H1 (cell line): ENCODE measurements at regions not wholly inside any gene's neighbourhood (a gene's known extent, or its start where the extent isn't known, plus 50 kb on each side); places are given as distances from the start of the nearest gene placed in this dataset.

Experiments
- CTCF ChIA-PET: fragments of 300-600 bp; sonication (Branson Sonifier 250); formaldehyde crosslinking; loops from one replicate; lab custom pipeline; 2021; ENCODE audit not compliant: partially characterized antibody; lab: Charles Lee
- POLR2A ChIA-PET: fragments of 300-600 bp; sonication (Branson Sonifier 250); formaldehyde crosslinking; loops from one replicate; lab custom pipeline; 2021; ENCODE audit warnings: inconsistent platforms; ENCODE audit not compliant: partially characterized antibody; lab: Charles Lee
- DNase-seq, 2 experiments: peaks; one replicate each; pipeline versions ENCODE4 v3.0.0 to v3.0.0-alpha.2; 2010 to 2022; ENCODE audit warnings: low spot score in 2 of 2, low read depth in 1 of 2, mixed read lengths in 1 of 2
- FAIRE-seq: peaks from 2 replicates; lab custom pipeline; 2011; peaks lifted over from hg19 to GRCh38; lab: Jason Lieb, UNC
- H2AFZ ChIP-seq: 2 replicates; pipeline ENCODE4 v1.8.1; 2012; ENCODE audit warnings: low read length, inconsistent platforms
- H2AK5ac ChIP-seq: 2 replicates; pipeline ENCODE4 v1.6.1; 2013; ENCODE audit warnings: low read depth, low read length
- H2BK120ac ChIP-seq: replicated peaks from 2 replicates; pipeline ENCODE3; 2013; ENCODE audit warnings: low read depth, low read length, inconsistent platforms
- H2BK12ac ChIP-seq: 2 replicates; pipeline ENCODE4 v1.6.1; 2013; ENCODE audit warnings: low read depth, low read length
- H2BK15ac ChIP-seq: 2 replicates; pipeline ENCODE4 v1.6.1; 2013; ENCODE audit warnings: low read length
- H2BK20ac ChIP-seq: 2 replicates; pipeline ENCODE4 v1.6.1; 2013; ENCODE audit warnings: low read length
- H2BK5ac ChIP-seq: 2 replicates; pipeline ENCODE4 v1.6.1; 2013; ENCODE audit warnings: low read depth, low read length
- H3K14ac ChIP-seq: 2 replicates; pipeline ENCODE4 v1.6.1; 2013; ENCODE audit warnings: inconsistent platforms; ENCODE audit not compliant: insufficient read length
- H3K18ac ChIP-seq: 2 replicates; pipeline ENCODE4 v1.6.1; 2013; ENCODE audit warnings: low read length; ENCODE audit errors: extremely low read depth
- H3K23ac ChIP-seq: 2 replicates; pipeline ENCODE4 v1.6.1; 2013; ENCODE audit warnings: inconsistent platforms; ENCODE audit not compliant: insufficient read length
- H3K23me2 ChIP-seq: 2 replicates; pipeline ENCODE4 v1.6.1; 2013; ENCODE audit warnings: low read depth, low read length
- H3K27ac ChIP-seq: 2 replicates; pipeline ENCODE4 v1.6.1; 2011; ENCODE audit warnings: low read depth, low read length, inconsistent platforms
- H3K27me3 ChIP-seq, 4 experiments: replicated peaks in 1 of 4; 1 replicate in 1 of 4; 2 replicates in 3 of 4; pipeline versions ENCODE4 v1.6.1 to v1.8.1; 2011 to 2013; ENCODE audit warnings: low read length in 3 of 4, mild to moderate bottlenecking in 3 of 4, inconsistent platforms in 2 of 4, mixed read lengths in 2 of 4, moderate library complexity in 1 of 4; ENCODE audit not compliant: control insufficient read depth in 3 of 4, insufficient read depth in 3 of 4; ENCODE audit errors: extremely low read depth in 1 of 4
- H3K36me3 ChIP-seq, 4 experiments: 2 replicates each; pipeline versions ENCODE4 v1.6.1 to v1.8.1; 2011 to 2013; ENCODE audit warnings: mild to moderate bottlenecking in 4 of 4, low read length in 3 of 4, moderate library complexity in 2 of 4, control low read depth in 1 of 4, inconsistent platforms in 1 of 4; ENCODE audit not compliant: insufficient read depth in 4 of 4, control insufficient read depth in 2 of 4
- H3K4ac ChIP-seq: replicated peaks from 2 replicates; pipeline ENCODE3; 2013; ENCODE audit warnings: low read length, low read depth, mixed read lengths, inconsistent platforms; ENCODE audit not compliant: insufficient read length
- H3K4me1 ChIP-seq, 4 experiments: replicated peaks in 1 of 4; 1 replicate in 1 of 4; 2 replicates in 3 of 4; pipeline versions ENCODE4 v1.6.1 to v1.8.1; 2011 to 2013; ENCODE audit warnings: low read length in 3 of 4, inconsistent platforms in 2 of 4, mixed read lengths in 1 of 4; ENCODE audit not compliant: insufficient read depth in 4 of 4, control insufficient read depth in 3 of 4
- H3K4me2 ChIP-seq, 2 experiments: 2 replicates each; pipeline versions ENCODE4 v1.6.1 to v1.8.1; 2011 to 2013; ENCODE audit warnings: low read depth in 2 of 2, low read length in 2 of 2, control low read depth in 1 of 2, inconsistent platforms in 1 of 2, mild to moderate bottlenecking in 1 of 2; ENCODE audit not compliant: insufficient read depth in 1 of 2
- H3K4me3 ChIP-seq, 4 experiments: fragments of 200-600, 300-600 bp in 1 of 4; sonication (generic), shearing (Covaris generic), sonication (Bioruptor Twin) in 1 of 4; 2 replicates each; pipeline versions ENCODE4 v1.5.1 to v1.8.1; 2011 to 2016; ENCODE audit warnings: low read length in 4 of 4, low read depth in 3 of 4, control low read depth in 2 of 4, inconsistent platforms in 2 of 4, mild to moderate bottlenecking in 2 of 4, mixed read lengths in 1 of 4, moderate library complexity in 1 of 4; ENCODE audit not compliant: insufficient read depth in 2 of 4; ENCODE audit errors: extremely low read depth in 1 of 4
- H3K56ac ChIP-seq: replicated peaks from 2 replicates; pipeline ENCODE3; 2013; ENCODE audit warnings: low read depth, mild to moderate bottlenecking, mixed read lengths, low read length, inconsistent platforms; ENCODE audit not compliant: insufficient read length
- H3K79me1 ChIP-seq: 2 replicates; pipeline ENCODE4 v1.6.1; 2013; ENCODE audit warnings: low read depth, low read length, control low read depth
- H3K79me2 ChIP-seq, 2 experiments: 2 replicates each; pipeline versions ENCODE4 v1.6.1 to v1.8.1; 2012 to 2013; ENCODE audit warnings: low read length in 2 of 2, mild to moderate bottlenecking in 2 of 2, inconsistent platforms in 1 of 2; ENCODE audit not compliant: insufficient read depth in 2 of 2, control insufficient read depth in 1 of 2
- H3K9ac ChIP-seq, 4 experiments: replicated peaks in 1 of 4; 1 replicate in 1 of 4; 2 replicates in 3 of 4; pipeline versions ENCODE4 v1.6.1 to v1.8.1; 2011 to 2013; ENCODE audit warnings: low read depth in 3 of 4, low read length in 3 of 4, control low read depth in 2 of 4, mild to moderate bottlenecking in 2 of 4, moderate library complexity in 2 of 4, inconsistent platforms in 1 of 4; ENCODE audit errors: extremely low read depth in 1 of 4
- H3K9me3 ChIP-seq, 2 experiments: 2 replicates each; pipeline versions ENCODE4 v1.6.1 to v1.8.1; 2012 to 2013; ENCODE audit warnings: mild to moderate bottlenecking in 2 of 2, moderate library complexity in 2 of 2, control low read depth in 1 of 2, inconsistent platforms in 1 of 2, low read depth in 1 of 2, low read length in 1 of 2, mixed read lengths in 1 of 2; ENCODE audit not compliant: insufficient read depth in 2 of 2
- H4K20me1 ChIP-seq, 2 experiments: replicated peaks in 1 of 2; 2 replicates each; pipeline versions ENCODE3 to v1.8.1; 2011 to 2013; ENCODE audit warnings: inconsistent platforms in 2 of 2, low read length in 2 of 2, mild to moderate bottlenecking in 1 of 2; ENCODE audit not compliant: insufficient read depth in 2 of 2, control insufficient read depth in 1 of 2
- H4K5ac ChIP-seq: 2 replicates; pipeline ENCODE4 v1.6.1; 2013; ENCODE audit warnings: low read length, low read depth, mixed read lengths, inconsistent platforms; ENCODE audit not compliant: insufficient read length
- H4K8ac ChIP-seq: 2 replicates; pipeline ENCODE4 v1.8.0; 2013; ENCODE audit warnings: mild to moderate bottlenecking, moderate library complexity, low read length, inconsistent platforms; ENCODE audit not compliant: insufficient read depth; ENCODE audit errors: extremely low read depth
- H4K91ac ChIP-seq: replicated peaks from 2 replicates; pipeline ENCODE3; 2013; ENCODE audit warnings: low read length, mixed read lengths, inconsistent platforms; ENCODE audit not compliant: insufficient read length
- ATF3 ChIP-seq: IDR thresholded peaks from 2 replicates; pipeline ENCODE4 v1.6.1; 2011; ENCODE audit warnings: low read depth, mild to moderate bottlenecking, low read length; ENCODE audit not compliant: insufficient read depth
- BRCA1 ChIP-seq: IDR thresholded peaks from 2 replicates; pipeline ENCODE4 v1.6.1; 2012; ENCODE audit warnings: low read depth, low read length, improper control_type of control experiment
- CHD2 ChIP-seq: IDR thresholded peaks from 2 replicates; pipeline ENCODE4 v1.6.1; 2012; ENCODE audit warnings: low read length, improper control_type of control experiment
- CTBP2 ChIP-seq: IDR thresholded peaks from 2 replicates; pipeline ENCODE4 v1.7.0; 2011; ENCODE audit warnings: borderline replicate concordance, mild to moderate bottlenecking, moderate library complexity, mixed read lengths, low read length; ENCODE audit not compliant: insufficient read depth, insufficient read length
- EGR1 ChIP-seq: IDR thresholded peaks from 2 replicates; pipeline ENCODE4 v1.6.1; 2011; ENCODE audit warnings: low read depth, low read length, borderline replicate concordance
- EP300 ChIP-seq, 2 experiments: IDR thresholded peaks; 1 replicate in 1 of 2; 2 replicates in 1 of 2; pipeline ENCODE4 v1.6.1; 2011 to 2012; ENCODE audit warnings: low read depth in 2 of 2, low read length in 2 of 2, mild to moderate bottlenecking in 2 of 2, borderline replicate concordance in 1 of 2, inconsistent platforms in 1 of 2, moderate library complexity in 1 of 2
- GABPA ChIP-seq: IDR thresholded peaks from 2 replicates; pipeline ENCODE4 v1.6.1; 2011; ENCODE audit warnings: mild to moderate bottlenecking, low read length, moderate library complexity, borderline replicate concordance; ENCODE audit not compliant: insufficient read depth
- GTF2F1 ChIP-seq: IDR thresholded peaks from 2 replicates; pipeline ENCODE4 v1.6.1; 2012; ENCODE audit warnings: low read depth, low read length, improper control_type of control experiment, borderline replicate concordance
- HDAC6 ChIP-seq: IDR thresholded peaks from one replicate; pipeline ENCODE4 v1.7.1; 2012; ENCODE audit warnings: low read depth, mild to moderate bottlenecking, inconsistent platforms, low read length, moderate library complexity
- JUN ChIP-seq: IDR thresholded peaks from 2 replicates; pipeline ENCODE4 v1.6.1; 2011; ENCODE audit warnings: low read depth, mild to moderate bottlenecking, improper control_type of control experiment, low read length
- KDM1A ChIP-seq: fragments of 200-600, 300-600 bp; sonication (generic); IDR thresholded peaks from 2 replicates; pipeline ENCODE4 v1.7.1; 2016; ENCODE audit warnings: mild to moderate bottlenecking, low read length, borderline replicate concordance
- NANOG ChIP-seq: IDR thresholded peaks from 2 replicates; pipeline ENCODE4 v1.6.1; 2011; ENCODE audit warnings: low read length, low read depth, mild to moderate bottlenecking, inconsistent platforms; ENCODE audit not compliant: insufficient read depth, poor library complexity, severe bottlenecking
- POU5F1 ChIP-seq: IDR thresholded peaks from 2 replicates; pipeline ENCODE4 v1.6.1; 2011; ENCODE audit warnings: low read depth, mild to moderate bottlenecking, low read length, moderate library complexity
- SUZ12 ChIP-seq: fragments of 200-600 bp; sonication (generic); IDR thresholded peaks from 2 replicates; pipeline ENCODE4 v1.6.1; 2012; ENCODE audit warnings: mild to moderate bottlenecking, inconsistent platforms, low read length, moderate library complexity, mixed read lengths
- ZNF274 ChIP-seq: IDR thresholded peaks from 2 replicates; pipeline ENCODE4 v1.7.0; 2012; ENCODE audit warnings: low read length, borderline replicate concordance; ENCODE audit errors: extremely low read depth
- WGBS, 2 experiments: shearing (Covaris generic) in 1 of 2; methylation state at CpG; one replicate each; pipeline versions ENCODE4 v1.1.6 to v1.1.7; 2013 to 2015; ENCODE audit warnings: low lambda C conversion rate in 2 of 2, mixed read lengths in 2 of 2, inconsistent platforms in 1 of 2, low coverage in 1 of 2, missing lambda C conversion rate in 1 of 2; ENCODE audit not compliant: insufficient replicate concordance in 2 of 2, insufficient coverage in 1 of 2, insufficient read length in 1 of 2; ENCODE audit errors: extremely low coverage in 1 of 2, missing lambda C conversion rate in 1 of 2; 5-methylcytosine and 5-hydroxymethylcytosine counted together

GRCh38 chr3:81916890-81917289, 155.4 kb upstream of the GBE1 start:
- POLR2A ChIA-PET = no interaction called here
- no peak overlapping the region for H3K9ac ChIP-seq
- no peak overlapping the region for H2AK5ac ChIP-seq
- H2BK15ac ChIP-seq = no peak overlapping the region
- H2AFZ ChIP-seq = no peak overlapping the region
- WGBS, 2 experiments = 89% methylated on average over 1 of the region's 1 CpG; no CpG with 5 or more reads in 1 of the 2 experiments
- H3K79me2 ChIP-seq = no peaks in the 10 kb centered on the region
- H3K4me3 ChIP-seq = no peak overlapping the region
- no peaks in the 10 kb centered on the region for H3K4me1 ChIP-seq
- no peak overlapping the region for H3K4ac ChIP-seq
- H2BK120ac ChIP-seq = no peak overlapping the region
- CTCF ChIA-PET = no interaction called here
- no peaks in the 10 kb centered on the region for H4K20me1 ChIP-seq
- no peak overlapping the region for H3K27ac ChIP-seq
- H3K4me2 ChIP-seq = no peak overlapping the region
- no peaks in the 10 kb centered on the region for H3K9me3 ChIP-seq
- no peak overlapping the region for H2BK5ac ChIP-seq
- no peak overlapping the region for H4K5ac ChIP-seq
- no peak overlapping the region for H3K14ac ChIP-seq
- H4K8ac ChIP-seq = no peak overlapping the region
- H3K18ac ChIP-seq = no peak overlapping the region
- no peak overlapping the region for H2BK12ac ChIP-seq
- H3K27me3 ChIP-seq = no peaks in the 10 kb centered on the region
- H3K79me1 ChIP-seq = no peaks in the 10 kb centered on the region
- no peak overlapping the region for H2BK20ac ChIP-seq
- no peak overlapping the region for H3K23ac ChIP-seq
- FAIRE-seq (no peak), DNase-seq (no peak)
- H4K91ac ChIP-seq = no peak overlapping the region
- no peaks in the 10 kb centered on the region for H3K23me2 ChIP-seq
- H3K36me3 ChIP-seq = no peaks in the 10 kb centered on the region
- no peak overlapping the region for H3K56ac ChIP-seq
- no peak for TF ChIP-seq EP300 (IDR thresholded peaks at IDR 0.05; ENCODE audit: borderline replicate concordance in 1 of 2, low read depth in 2 of 2, low read length in 2 of 2)
- no peak for TF ChIP-seq BRCA1
- TF ChIP-seq NANOG = no peak
- no peak for TF ChIP-seq GTF2F1
- TF ChIP-seq ATF3 = no peak
- TF ChIP-seq POU5F1 = no peak
- no peak for TF ChIP-seq KDM1A
- TF ChIP-seq GABPA = no peak
- TF ChIP-seq HDAC6 = no peak
- no peak for TF ChIP-seq SUZ12
- no peak for TF ChIP-seq CHD2
- TF ChIP-seq EGR1 = no peak
- TF ChIP-seq ZNF274 = no peak
- TF ChIP-seq CTBP2 = no peak
- no peak for TF ChIP-seq JUN
